ENCODE measurements at regions not wholly inside any gene's neighbourhood (a gene's known extent, or its start where the extent isn't known, plus 50 kb on each side); places are given as distances from the start of the nearest gene placed in this dataset.

DNA sequence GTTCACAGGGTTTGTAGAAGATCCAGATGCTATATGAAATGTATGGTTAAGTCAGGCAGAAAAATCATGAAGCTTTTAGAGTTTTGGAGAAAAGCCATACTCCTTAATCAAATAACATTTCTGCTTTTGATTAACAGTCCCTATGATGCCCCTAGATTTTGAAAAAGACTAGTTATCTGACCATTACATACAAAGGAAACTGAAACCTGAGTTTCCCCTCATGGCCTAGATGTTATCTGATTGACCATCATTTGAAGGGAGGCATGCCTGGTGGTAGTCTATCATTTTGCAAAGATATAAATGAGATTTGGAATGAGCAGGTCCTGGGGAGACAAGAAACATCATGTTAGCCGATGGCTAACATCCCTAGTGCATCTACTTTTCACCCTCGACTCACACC is 704.3 kb upstream of the FSHR start:
- TF ChIP-seq MAX (IDR thresholded peaks at IDR 0.05) (no peak), POLR2AphosphoS5 (IDR thresholded peaks at IDR 0.05; ENCODE audit: low read depth, low read length) (no peak), REST (IDR thresholded peaks at IDR 0.05; ENCODE audit: low read depth) (no peak), YY1 (IDR thresholded peaks at IDR 0.05; ENCODE audit: extremely low read depth, insufficient replicate concordance, low read depth, low read length) (no peak)
